Prostate gland (tissue), 2 donors: ENCODE measurements at regions not wholly inside any gene's neighbourhood (a gene's known extent, or its start where the extent isn't known, plus 50 kb on each side); places are given as distances from the start of the nearest gene placed in this dataset.

Source experiments
- POLR2A ChIP-seq: fragments of 450-650 bp; IDR thresholded peaks from one replicate; pipeline ENCODE4 v1.6.1; 2016; ENCODE audit warnings: antibody characterized with exemption, mild to moderate bottlenecking
- POLR2AphosphoS5 ChIP-seq: sonication (generic); formaldehyde crosslinking; IDR thresholded peaks from one replicate; pipeline ENCODE4 v1.6.1; 2017; ENCODE audit warnings: antibody characterized with exemption
- TF ChIP-seq, protein P1 (sequence below), 4 experiments: fragments of 200-600 bp in 2 of 4; fragments of 450-650 bp in 2 of 4; sonication (generic) in 2 of 4; IDR thresholded peaks; 1 replicate in 3 of 4; 2 replicates in 1 of 4; pipeline ENCODE4 v1.5.1; 2016 to 2019; ENCODE audit warnings: antibody characterized with exemption in 4 of 4, mild to moderate bottlenecking in 2 of 4, moderate library complexity in 2 of 4

- TF ChIP-seq POLR2A (no peak), POLR2AphosphoS5 (no peak)
- TF ChIP-seq, protein P1, sequence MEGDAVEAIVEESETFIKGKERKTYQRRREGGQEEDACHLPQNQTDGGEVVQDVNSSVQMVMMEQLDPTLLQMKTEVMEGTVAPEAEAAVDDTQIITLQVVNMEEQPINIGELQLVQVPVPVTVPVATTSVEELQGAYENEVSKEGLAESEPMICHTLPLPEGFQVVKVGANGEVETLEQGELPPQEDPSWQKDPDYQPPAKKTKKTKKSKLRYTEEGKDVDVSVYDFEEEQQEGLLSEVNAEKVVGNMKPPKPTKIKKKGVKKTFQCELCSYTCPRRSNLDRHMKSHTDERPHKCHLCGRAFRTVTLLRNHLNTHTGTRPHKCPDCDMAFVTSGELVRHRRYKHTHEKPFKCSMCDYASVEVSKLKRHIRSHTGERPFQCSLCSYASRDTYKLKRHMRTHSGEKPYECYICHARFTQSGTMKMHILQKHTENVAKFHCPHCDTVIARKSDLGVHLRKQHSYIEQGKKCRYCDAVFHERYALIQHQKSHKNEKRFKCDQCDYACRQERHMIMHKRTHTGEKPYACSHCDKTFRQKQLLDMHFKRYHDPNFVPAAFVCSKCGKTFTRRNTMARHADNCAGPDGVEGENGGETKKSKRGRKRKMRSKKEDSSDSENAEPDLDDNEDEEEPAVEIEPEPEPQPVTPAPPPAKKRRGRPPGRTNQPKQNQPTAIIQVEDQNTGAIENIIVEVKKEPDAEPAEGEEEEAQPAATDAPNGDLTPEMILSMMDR (IDR thresholded peaks at IDR 0.05) = no peak
Measured at GRCh38 chr3:61483997-61484396, 77.4 kb upstream of the PTPRG start.
